GM18508 (cell line): ENCODE measurements at regions not wholly inside any gene's neighbourhood (a gene's known extent, or its start where the extent isn't known, plus 50 kb on each side); places are given as distances from the start of the nearest gene placed in this dataset.

Source experiments
- ATAC-seq: cut with Tn5 transposase; IDR thresholded peaks from one replicate; pipeline ENCODE4 v1.9.1; 2021; ENCODE audit warnings: moderate number of reproducible peaks; ENCODE audit not compliant: insufficient read depth, unreplicated experiment

DNA sequence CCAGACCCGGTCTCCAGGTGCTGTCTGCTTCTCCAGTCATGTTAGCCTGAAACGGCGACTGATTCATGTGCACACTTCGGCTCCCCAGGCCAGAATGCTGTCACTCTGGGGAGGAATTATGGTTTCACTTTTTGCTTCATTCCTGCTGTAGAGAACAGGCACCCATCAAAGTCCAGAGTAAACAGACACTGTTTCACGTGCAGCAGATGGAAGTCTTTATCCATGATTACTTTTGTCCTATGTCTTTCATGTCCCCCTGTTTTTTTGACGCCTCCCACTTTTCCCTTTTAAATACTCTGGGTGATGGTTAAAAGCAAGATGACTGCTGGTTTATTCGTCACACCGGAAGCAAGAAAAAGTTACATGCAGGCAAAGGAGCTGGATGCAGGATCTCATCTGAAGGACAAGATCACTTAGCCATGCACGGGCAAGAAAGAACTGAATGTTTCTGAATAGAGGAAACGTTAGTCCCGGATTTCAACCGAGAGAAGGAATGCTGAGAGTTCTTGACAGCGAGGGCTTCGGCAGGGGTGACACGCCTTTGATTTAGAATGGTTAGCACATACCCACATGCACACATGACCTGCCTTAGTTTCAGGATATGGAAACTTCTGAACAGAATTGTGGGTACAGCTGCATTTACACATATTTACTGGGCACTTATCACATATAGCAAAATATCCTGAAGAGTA, 250.0 kb upstream of the KLF6 start:
- no peak for ATAC-seq

DNA sequence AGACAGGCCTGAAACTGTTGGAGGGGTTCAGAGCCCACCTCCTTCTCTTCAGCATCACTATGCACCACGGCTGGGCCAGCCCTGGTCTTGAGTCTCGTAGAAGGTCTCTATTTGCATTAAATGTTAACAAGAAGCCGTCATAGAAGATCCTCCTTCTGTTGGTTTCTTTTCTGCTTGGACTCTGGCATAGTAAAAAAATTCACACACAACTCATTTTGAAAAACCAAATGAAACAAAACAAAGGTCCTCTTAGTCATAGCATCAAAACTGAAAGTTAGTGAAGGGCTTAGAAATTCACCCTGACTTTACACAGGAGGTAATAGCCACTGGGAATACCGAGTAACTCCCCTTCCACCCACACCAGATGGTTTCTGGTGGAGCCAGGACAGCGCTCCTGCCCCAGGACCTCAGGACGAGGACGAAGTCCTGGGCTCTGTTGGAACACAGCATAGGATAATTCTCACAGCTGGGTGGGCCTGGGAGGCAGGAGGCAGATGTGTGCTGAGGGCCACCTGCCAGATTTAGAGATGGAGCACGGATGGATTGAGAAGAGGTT, 248.4 kb upstream of the KLF6 start:
- ATAC-seq, result peak; percentile 90

DNA sequence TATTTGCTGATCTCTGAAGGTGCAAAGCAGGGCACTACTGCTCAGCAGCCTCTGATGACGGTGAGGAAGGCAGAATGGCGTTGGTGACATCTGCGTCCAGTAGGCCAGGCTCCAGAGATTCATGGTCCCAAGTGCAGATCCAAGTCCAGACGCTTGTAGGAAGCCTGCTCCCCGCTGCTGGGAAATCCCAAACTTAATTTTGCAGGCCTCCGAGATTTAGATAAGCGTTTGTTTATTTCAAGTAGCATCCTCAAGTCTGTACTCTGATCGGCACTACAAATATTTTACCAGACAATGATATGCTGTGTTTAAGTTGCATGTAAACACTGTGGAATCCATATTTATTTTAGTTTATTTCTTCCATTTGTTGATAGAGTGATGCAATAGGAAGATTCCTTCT, 244.9 kb upstream of the KLF6 start:
- no peak for ATAC-seq

DNA sequence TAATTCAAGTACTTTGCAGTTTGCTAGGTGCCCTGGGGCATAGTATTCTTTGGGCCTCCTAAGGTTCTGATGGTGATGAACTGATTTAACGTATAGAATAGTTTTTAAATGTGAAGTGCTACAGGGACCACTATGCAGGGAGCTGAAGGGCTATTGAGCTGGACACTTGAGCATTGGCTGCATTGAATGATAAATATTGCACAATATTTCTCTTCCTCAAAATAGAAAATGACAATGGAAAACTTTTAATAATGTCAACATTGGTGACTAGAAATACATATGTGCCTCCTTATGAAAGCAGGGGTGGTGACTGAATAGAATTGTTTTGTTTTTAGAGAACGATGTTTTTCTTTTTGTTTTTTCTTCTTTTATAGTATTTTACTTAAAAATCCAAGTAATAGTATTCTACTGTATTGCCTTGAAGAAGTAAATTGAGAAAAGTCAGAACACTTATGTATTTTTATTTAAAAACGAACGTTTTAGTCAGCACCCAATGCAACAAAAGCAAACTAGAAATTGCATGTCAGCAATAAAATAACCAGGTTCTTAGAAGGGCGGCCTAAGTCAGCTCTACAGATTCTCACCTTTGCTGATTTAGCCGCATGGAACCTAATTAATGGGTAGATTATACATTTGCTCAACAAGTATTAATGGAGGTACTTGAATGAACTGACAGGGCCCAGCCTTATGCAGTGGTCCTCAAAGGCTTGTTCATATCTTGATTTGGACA, 244.0 kb upstream of the KLF6 start:
- no peak for ATAC-seq

DNA sequence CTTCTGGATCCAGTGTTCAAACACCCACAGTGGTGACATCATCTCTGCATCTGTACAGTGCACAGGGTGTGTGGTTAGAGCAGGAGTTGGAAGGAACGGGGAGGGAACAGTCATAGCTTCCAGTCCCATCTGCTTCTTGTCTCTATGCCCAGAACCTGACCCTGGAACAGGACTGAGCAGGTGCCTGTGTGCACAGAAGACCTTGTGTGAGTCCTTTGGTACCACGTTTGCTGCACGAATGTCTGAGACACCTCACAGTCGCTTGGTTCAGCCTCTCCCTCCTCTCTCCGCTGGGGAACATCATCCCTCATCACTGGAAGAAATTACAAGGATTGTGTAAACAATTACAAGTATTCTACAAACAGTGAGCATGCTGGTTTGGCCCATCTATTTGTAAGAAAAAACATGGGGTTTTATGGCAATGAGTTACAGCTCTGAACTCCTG, 243.0 kb upstream of the KLF6 start:
- ATAC-seq, result no peak

DNA sequence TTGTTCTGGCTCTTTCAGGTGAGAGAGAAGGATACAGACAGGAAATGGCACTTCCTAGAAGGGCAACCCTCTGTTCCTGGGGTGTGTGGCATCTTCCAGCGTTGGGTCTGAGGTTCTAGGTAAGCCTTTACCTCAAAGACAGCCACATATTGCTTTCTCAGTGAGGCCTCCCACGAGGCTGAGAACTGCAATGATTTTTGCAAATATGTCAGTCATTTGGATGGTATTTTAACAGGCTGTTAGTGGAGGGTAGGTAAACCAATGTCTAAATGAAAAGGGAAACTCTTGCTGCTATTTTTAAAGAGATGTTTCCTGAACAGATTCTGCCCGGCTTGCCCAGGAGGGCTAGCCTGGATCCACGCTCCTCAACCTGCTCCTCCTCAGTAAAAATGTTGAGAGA, 240.3 kb upstream of the KLF6 start:
- no peak for ATAC-seq

DNA sequence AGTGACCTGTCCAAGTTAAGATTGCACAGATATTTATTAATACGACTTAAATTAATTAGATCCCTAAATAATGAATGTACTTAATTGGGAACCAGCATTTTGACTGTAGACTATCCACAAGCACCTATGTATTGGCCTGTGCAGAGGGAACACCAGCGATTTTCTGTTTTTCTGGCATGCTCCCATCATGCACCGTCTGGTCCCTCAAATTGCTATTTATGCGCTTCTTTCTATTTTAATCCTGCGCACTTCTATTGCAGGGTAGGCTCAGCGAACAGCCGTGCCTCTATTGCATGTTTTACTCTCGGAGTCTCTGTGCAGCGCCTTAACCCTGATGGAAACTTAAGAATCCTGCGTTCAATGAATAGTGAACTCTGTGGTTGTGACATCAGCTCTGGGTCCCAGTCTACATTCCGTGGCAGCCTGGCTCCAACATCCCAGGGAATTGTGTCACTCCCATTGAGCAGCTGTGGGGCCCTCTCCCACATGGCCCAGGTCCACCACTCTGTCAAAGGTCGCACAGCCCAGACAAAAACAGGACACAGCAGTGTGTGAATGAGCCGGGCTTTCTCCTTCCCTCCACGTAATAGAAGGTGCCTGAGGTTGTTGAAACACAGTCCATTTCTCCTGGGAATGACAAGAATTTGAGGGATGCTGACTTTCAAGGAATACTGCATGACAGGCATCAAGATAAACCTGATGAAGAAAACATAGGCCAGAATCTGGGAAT, 239.7 kb upstream of the KLF6 start:
- no peak for ATAC-seq

DNA sequence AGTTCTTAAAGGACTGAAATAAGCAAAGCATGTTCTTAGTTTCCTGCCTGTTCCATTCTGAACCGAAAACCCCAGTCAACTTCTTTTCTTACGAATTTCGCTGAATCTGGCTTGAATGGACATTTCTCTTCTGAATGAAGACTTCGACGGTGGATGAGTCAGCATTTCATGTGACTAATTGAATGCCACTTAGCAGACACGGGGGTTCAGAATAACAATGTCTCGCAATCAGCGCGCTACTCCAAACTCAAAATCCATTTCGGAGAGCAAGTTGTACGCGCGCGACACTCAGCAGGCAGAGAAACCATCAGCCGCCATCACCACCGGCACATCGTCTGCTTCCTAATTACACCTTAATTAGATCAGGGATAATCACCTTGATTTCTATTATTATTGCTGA, 239.0 kb upstream of the KLF6 start:
- ATAC-seq, result no peak

DNA sequence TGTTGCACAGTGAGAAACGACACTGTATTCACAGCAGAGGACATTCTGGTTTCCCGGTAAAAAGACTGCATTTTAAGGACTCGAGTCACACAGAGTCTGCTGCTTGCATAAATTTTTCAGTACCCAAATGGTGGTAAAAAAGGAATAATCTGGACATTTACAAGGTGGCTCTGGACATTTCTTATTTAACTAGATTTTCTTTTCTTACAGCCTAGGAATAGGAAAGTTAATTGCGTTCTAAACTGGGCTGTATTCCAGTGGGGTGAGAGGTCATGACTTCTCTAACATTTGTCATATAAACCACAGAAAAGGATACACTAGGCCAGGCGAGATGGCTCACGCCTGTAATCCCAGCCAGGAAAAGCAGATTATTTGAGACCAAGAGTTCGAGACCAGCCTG, 237.5 kb upstream of the KLF6 start:
- no peak for ATAC-seq

DNA sequence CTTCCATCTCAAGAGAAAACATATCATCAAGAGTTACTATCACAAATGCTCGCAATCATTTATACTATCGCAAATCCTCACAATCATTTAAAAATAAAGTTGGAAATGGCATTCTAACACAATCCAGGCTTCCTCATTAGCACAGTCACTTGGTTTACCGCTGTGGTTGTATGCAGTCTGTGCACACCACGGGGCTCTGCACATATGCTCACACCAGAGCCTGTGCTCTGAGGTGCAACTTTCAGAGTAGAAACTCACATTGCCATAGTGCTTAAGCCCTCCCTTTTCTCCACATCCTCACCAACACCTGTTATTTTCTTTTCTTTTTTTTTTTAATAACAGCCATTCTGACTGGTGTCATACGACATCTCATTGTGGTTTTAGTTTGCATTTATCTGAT, 235.6 kb upstream of the KLF6 start:
- ATAC-seq, result no peak

DNA sequence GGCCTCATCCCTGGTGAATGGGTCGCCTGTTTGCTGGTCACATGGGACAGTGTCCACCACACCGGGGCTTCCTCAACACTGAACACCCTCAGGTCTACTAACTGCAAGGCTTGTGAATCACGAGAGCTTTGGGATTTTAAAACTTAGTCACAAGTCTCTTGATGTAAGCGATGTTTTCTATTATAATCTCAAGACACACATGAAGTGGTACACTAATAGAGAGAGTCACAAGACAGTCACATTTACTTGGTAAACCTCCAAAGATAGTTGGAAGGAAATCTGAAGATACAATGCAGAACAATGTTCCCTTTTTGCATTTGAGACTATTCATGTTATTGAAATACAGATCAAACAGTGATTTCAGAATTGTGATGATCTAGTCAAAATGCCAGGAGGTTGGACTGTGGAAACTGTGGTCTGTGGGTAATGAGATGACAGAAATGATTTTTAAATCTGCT, 233.1 kb upstream of the KLF6 start:
- no peak for ATAC-seq

DNA sequence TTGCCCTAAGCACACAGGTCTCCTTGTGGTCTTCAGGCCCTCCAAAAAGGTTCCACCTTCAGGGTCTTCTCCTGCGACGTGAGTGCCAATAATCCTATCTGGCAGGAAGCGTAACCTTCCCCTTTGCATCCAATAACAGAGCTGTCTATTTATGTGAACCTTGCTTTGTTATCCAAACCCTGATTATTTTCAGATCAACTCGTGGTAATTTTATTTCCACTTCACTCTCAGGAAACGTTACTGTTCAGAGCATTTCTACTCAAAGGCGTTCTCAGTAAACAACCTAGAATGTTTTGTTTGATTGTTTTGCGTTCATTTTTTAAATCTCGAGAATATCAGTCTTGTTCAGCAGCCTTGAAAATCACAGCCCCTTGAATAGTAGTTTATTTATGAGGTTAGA, 232.3 kb upstream of the KLF6 start:
- ATAC-seq, result no peak

DNA sequence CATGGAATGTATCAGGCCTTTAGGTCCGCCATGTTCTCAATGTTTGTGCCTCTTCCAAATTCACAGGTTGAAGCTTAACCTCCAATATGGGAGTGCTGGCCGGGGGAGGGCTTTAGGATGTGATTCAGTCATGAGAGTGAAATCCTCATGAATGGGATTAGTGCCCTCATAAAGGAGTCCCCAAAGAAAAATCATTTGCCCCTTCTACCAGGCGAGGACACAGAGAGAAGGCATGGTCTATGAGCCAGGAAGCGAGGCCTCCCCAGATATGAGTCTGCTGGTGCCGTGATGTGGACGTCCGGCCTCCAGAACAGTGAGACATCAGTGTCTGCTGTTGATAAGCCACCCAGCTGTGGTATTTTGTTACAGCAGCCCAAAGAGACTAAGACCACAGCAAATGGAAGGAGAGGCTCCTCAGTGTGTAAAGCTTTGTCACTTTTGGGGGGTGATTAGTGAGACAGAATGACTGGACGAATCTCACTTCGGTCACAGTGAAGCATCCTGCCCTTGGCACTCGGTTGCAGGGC, 231.3 kb upstream of the KLF6 start:
- no peak for ATAC-seq

DNA sequence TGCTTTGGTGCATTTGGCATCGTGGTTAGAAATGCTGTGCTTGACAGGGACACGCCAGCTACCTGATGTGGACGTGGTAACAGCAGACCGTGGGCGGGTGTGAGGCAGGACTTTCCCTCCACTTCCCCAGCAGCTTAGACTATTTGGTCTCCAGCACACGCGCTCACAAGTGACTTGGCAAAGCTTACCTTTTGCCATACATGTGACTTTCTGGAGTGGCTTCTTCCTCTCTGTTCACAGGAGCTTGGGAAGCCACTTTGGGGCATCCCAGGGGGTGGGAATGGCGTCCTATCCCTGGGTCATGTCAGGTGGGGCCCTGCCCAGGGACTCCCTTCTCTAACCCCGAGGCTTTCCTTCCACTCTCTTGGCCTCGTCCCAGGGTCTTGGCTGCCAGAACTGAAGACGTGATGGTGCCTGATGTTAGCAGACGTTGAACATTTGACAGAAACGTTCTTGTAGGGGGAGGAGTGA, 228.7 kb upstream of the KLF6 start:
- no peak for ATAC-seq

DNA sequence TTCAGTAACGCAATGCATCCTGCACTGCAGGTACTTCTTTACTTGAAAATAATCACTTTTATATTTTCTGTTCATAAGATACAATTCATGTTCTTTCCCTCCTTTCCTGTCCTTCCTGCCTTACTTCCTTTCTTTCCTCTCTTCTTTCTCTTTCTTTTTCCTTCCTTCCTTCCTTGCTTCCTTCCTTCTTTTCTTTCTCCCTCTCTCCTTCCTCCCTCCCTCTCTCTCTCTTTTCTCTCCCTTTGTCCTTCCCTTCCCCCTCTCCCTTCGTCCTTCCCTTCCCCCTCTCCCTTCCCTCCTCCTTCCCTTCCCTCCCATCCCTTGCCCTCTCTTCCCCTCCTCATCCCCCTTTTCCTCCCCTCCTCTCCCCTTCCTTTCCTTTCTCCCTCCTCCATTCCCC, 227.8 kb upstream of the KLF6 start:
- ATAC-seq, result no peak

DNA sequence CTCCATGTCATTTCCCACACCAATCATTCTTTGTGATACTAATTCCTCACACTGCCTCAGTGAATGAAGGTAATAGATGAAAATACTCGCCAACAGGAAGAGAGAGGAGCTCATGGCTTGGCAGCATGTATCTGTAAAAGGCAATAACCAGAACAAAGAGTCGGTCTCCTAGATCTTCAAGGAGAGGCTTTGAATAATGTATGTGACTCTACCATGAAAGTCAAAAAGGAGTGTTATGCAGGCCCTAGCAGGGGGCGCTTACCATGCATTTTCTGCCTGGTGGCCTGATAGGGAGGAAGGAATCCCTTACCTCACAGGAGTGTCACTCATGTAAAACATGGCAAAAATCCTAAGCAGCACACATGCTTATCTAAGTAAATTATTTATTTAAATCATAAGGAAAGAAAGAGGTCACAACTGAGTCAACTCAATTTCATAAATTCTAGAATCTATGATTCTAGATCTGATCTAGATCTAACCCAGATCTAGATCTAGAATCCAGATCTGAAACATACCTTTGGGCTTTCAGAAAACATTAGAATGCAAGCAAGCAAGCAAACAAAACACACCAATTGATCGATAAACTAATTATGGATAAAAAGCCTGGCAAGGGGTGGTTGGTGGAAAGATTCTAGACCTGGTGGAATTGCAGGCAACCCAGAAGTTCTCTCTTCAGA, 226.3 kb upstream of the KLF6 start:
- no peak for ATAC-seq

DNA sequence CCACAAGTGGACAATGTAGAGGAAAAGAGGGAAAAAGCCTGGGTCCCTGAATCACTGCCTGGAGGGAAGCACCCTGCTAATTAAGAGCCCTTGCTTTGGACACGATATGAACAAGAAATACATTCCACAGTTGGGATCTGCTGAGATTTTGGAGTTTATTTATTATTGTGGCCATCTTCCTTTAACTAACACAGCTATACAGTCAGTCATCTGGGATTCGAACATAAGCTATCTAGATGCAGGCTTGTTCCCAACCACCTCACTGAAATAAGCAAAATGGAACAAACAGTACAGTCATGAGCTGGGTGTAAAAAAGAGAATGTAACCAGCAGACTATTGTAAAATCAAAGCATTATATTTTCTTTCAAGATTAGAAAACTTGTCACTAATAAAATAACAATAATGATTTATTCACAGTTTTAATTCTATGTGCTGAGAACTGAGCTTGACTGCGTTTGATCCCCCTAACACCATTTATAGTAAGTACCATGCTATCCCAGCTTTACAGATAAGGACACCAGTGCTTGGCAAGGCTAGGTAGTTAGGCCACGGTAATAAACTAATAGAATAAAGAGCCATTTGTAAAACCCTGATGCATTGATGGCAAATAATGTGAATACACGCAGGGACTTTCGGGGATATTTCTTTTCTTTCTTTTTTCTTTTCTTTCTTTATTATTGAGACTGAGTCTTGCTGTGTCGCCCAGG, 223.8 kb upstream of the KLF6 start:
- ATAC-seq, result no peak

DNA sequence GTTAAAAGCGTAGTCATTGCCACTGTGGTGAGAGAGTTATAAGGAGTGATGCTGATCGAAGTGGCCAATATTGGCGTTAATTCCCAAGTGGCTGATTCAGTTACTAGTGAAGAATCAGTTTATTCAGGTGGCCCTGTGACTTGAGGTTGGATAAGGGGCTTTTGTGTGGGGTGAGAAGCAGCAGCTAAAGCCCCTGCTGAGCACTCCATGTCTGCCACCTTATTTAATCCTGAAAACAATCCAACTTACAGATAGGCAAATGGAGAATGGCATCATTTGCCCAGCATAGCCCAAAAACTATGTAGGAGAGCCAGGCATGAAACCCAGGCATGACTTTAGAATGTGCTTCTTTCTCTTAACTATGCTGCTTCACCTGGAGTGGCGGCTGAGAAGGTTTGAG, 222.8 kb upstream of the KLF6 start:
- ATAC-seq, result no peak

DNA sequence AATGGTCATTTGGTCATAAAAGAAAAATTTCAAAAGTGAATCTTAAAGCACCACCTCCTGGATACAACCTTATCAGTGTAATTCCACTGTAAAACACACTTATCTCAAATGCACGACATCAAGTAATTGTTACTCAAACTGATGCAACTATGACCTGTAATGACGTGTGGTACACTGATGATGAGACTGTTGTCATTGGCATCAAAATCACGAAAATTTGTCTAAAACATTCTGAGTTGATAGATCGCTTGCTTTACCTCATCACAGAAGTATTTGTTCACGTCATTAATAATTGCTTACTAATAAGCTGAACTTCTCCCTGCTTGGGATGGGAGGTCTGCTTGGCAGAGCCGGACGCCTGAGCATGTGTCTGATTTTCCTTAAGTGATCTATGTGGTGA, 221.8 kb upstream of the KLF6 start:
- no peak for ATAC-seq

DNA sequence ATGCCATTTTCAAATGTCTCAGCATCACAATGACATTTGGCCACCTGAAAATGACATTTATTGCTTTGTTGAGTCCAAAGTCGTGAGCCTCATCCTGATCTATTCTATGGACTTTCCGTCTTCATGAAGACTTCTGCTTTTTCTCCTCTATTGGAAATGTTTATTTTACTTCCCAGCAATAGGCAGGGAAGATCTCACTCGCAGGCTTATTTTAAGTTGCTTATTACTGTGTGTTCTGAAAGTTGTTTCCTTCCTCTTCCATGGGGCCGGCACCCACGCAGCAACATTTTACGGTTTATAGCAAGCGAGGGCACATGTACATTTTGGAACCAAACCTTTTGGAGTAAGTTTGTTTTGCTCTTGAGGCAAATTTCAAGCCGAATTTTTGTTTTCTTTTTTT, 221.0 kb upstream of the KLF6 start:
- no peak for ATAC-seq
